ENCODE measurements at regions not wholly inside any gene's neighbourhood (a gene's known extent, or its start where the extent isn't known, plus 50 kb on each side); places are given as distances from the start of the nearest gene placed in this dataset.

- no peak for DNase-seq (ENCODE audit: low read depth)
Observed at GRCh38 chr2:509888-510287, 167.3 kb downstream of the TMEM18 start.

GRCh38 chr2:508121-508520 lies 169.1 kb downstream of the TMEM18 start:
- DNase-seq (ENCODE audit: low read depth), result no peak

GRCh38 chr2:506866-507265 lies 170.3 kb downstream of the TMEM18 start:
- no peak for DNase-seq (ENCODE audit: low read depth)

GRCh38 chr2:506451-506850 lies 170.8 kb downstream of the TMEM18 start:
- no peak for DNase-seq (ENCODE audit: low read depth)

- DNase-seq (ENCODE audit: low read depth), result no peak
Observed at GRCh38 chr2:505941-506340, 171.3 kb downstream of the TMEM18 start.

GRCh38 chr2:503288-503999 lies 173.8 kb downstream of the TMEM18 start:
- no peak for DNase-seq (ENCODE audit: low read depth)

- DNase-seq (ENCODE audit: low read depth), result no peak
Observed at GRCh38 chr2:502831-503230, 174.4 kb downstream of the TMEM18 start.

- no peak for DNase-seq (ENCODE audit: low read depth)
Observed at GRCh38 chr2:501667-502066, 175.5 kb downstream of the TMEM18 start.

GRCh38 chr2:501130-501529 lies 176.1 kb downstream of the TMEM18 start:
- DNase-seq (ENCODE audit: low read depth), result no peak

GRCh38 chr2:499726-500125 lies 177.5 kb downstream of the TMEM18 start:
- no peak for DNase-seq (ENCODE audit: low read depth)

GRCh38 chr2:498493-499178 lies 178.6 kb downstream of the TMEM18 start:
- DNase-seq (ENCODE audit: low read depth), result no peak

GRCh38 chr2:497770-498492 lies 179.3 kb downstream of the TMEM18 start:
- no peak for DNase-seq (ENCODE audit: low read depth)

GRCh38 chr2:496729-497128 lies 180.5 kb downstream of the TMEM18 start:
- no peak for DNase-seq (ENCODE audit: low read depth)

GRCh38 chr2:495745-496275 lies 181.4 kb downstream of the TMEM18 start:
- DNase-seq (ENCODE audit: low read depth), result no peak

GRCh38 chr2:494853-495252 lies 182.4 kb downstream of the TMEM18 start:
- no peak for DNase-seq (ENCODE audit: low read depth)

GRCh38 chr2:493228-493627 lies 184.0 kb downstream of the TMEM18 start:
- DNase-seq (ENCODE audit: low read depth), result no peak

- no peak for DNase-seq (ENCODE audit: low read depth)
Observed at GRCh38 chr2:492178-492577, 185.0 kb downstream of the TMEM18 start.

- DNase-seq (ENCODE audit: low read depth), result no peak
Observed at GRCh38 chr2:489838-490237, 187.4 kb downstream of the TMEM18 start.

- DNase-seq (ENCODE audit: low read depth), result no peak
Observed at GRCh38 chr2:489084-489483, 188.1 kb downstream of the TMEM18 start.

GRCh38 chr2:487186-488079 lies 189.8 kb downstream of the TMEM18 start:
- DNase-seq (ENCODE audit: low read depth), result no peak

- no peak for DNase-seq (ENCODE audit: low read depth)
Observed at GRCh38 chr2:486371-486770, 190.8 kb downstream of the TMEM18 start.

- no peak for DNase-seq (ENCODE audit: low read depth)
Observed at GRCh38 chr2:481388-481787, 193.5 kb upstream of the ALKAL2 start.

All from CMK (cell line).